Stimulated activated CD8-positive, alpha-beta memory T cell treated with anti-CD3 and anti-CD28 coated beads, Interleukin-2, amount 100 ng/mL, for 48 hours (primary cell): ENCODE measurements at regions not wholly inside any gene's neighbourhood (a gene's known extent, or its start where the extent isn't known, plus 50 kb on each side); places are given as distances from the start of the nearest gene placed in this dataset.
"Not testable (repeated sequence)": the region's sequence is repeated elsewhere in the genome, so short reads cannot be mapped to it uniquely, and the experiment has no call there.

ENCODE experiments used
- DNase-seq, 2 donors: peaks; one replicate each; pipeline ENCODE4 v3.0.0-alpha.2; 2020; ENCODE audit warnings: low read depth in 2 of 2

DNA sequence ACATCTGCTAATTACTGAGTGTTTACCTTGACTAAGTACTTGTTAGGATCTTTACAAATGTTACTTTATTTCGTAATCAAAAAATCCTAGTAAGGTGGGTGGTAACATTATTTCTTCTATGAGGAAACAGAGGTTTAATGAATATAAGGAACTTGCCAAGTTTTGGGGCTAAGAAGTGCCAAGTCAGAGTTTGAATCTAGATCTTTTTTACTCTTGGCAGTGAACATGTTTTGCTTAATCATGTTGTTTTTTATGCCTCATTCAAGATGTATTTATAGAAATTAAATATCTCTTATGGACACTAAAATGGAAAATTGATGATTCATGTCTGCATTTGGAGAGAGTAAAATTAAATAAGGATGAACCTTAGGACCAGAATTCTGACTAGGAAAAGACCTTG, 393.7 kb downstream of the UTRN start:
- no peak for DNase-seq

GRCh38 chr6:144681334-144681733, 396.2 kb downstream of the UTRN start:
- no peak for DNase-seq

DNA sequence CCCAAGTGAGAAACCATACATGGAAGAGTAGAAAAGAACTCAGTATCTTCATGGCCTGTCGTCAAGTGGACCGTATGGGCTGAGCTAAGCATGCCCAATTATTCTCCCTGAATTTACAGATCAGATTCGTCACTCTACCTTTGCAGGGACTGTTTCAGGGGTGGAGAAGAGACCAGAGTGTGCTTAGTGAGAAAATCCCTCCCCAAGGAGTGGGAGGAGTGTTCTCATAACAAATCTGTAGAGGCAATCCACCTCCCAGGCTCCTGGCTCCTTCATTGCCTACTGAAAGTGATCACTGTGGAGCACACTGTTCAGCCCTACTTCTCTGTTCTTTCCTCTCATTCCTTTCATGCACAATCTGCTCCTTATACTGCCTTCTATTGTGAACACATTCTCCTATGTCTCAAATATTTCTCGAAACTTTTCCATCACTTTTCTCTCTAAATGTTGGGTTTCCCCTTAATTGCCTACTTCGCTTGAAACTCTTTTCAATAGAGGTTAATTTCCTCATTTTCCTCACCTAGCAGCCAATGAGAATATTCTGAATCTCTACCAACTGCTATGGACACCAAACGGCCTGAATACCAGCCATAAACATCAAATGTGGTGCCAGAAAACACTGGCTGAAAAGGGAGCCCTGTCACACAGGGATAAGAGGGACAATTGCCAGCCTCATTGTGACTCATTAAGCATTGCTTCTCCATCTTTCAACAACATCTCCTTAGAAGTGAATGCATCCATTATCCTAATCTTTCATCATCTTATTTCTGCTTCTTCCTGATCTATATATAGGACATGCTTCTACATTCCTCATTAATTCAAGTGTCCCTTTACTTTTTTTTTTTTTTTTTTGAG, 398.3 kb downstream of the UTRN start:
- no peak for DNase-seq

- DNase-seq: no peak
Measured at GRCh38 chr6:144688713-144689112, 403.6 kb downstream of the UTRN start.

DNA sequence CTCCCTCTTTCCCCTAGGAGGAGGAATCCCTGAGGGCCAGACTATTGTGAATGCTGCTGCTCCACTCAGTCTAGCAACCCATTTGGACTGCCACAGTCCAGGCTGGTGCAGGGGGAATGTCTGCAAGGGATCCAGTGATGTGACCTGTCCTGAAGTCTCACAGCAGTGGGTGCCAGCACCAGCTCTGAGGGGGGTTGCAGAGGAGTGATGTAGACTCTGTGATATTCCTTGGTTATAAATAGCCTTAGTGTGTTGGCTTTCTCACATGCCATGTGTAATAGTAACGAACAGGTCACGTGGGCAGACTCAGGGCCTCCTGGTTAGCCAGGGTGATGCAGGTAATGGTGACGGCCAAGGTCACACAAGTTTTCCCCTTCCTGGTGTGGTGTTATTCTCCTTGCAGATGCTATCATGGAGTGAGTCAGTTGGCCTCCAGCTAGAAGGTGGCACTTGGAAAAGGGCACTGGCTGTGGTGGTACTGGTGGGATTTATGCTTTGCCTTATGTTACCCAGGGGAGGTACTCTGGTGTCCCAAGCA, 404.4 kb downstream of the UTRN start:
- DNase-seq: no peak

DNA sequence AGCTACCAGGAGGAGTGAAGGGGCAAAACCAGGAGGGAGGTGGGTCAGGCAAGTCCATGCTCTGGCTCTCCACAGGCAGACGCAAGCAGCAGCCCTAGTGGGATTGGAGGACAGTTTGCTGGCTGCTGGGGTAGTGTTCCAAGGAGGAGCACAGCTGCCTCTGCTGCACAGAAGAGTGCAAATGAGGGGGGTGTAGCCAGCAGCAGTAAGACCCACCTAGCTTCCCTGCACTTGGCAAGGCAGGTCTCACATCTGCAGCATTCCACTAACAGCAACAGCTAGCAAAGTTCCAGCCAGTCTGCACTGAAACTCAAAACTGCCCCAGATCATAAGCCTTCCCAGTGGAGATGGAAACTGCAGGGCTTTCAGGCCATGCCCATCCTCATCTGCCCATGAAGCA, 405.0 kb downstream of the UTRN start:
- DNase-seq: no peak

DNA sequence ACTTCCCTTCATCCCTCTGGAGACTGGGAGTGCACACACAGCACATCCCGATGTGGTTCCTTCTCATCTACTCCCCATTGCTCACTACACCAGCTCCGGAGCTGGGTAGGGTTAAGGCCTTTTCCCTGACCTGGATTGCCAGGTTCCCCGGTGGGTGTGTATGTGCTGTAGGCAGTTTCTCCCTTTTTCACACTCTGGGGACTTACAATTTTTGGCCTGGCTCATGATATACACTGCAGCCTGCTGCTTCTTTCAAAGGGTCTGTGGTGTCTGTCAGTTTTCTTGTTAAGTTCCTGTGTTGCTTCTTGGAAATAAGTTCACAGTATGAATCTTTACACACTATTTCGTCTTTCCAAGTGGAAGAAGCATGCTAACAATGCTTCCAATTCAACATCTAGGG, 405.5 kb downstream of the UTRN start:
- DNase-seq: no peak

GRCh38 chr6:144692050-144692449, 406.9 kb downstream of the UTRN start:
- not testable (repeated sequence) for DNase-seq

DNA sequence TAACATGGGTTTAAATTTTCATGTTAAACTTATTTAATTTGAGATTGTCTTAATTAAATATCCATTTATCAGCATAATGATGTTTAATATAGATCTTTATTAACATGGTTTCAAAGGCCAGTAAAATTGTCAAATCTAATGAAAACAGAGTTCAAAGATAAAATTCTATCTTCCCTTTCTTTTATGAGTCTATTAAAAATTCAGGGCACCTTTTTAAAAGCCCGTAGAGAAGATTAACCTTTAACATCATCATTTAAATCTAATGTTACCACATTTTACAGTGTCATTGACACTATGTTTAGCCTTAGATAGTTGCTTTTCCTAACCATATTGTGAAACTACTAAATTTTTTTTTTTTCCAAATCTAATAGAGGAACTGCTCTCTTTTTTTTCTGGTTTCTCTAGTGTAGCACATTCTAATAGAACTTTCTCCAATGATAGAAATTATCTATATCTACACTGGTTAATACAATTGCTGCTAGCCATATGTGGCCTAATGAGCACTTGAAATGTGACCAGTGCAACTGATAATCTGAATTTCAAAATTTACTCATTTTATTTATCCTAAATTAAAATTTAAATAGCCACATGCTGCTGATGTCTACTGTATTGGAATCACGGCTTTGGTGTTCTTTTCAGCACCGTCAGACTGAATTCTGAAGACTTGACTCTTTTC, 410.9 kb downstream of the UTRN start:
- DNase-seq: no peak

- DNase-seq: no peak
Measured at GRCh38 chr6:144696610-144697368, 411.7 kb downstream of the UTRN start.

GRCh38 chr6:144697369-144697760, 412.2 kb downstream of the UTRN start:
- no peak for DNase-seq

DNA sequence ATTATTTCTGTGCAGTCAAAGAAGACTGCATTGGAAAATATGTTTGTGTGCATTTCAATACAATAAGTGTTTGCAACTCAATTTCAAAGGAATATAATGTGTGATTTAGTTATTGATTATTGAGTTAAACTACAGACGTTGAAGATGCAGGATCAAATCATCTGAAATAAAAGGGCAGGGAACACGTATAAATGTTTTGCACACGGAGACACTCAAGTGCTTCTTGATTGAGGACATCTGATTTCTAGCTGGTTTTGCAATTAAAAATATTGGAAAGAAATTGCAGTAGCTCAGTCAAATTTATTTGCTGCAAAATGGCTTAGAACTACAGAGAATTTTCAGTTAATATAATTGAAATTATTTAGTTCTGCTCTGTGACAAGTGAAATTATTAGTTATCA, 412.7 kb downstream of the UTRN start:
- no peak for DNase-seq

DNA sequence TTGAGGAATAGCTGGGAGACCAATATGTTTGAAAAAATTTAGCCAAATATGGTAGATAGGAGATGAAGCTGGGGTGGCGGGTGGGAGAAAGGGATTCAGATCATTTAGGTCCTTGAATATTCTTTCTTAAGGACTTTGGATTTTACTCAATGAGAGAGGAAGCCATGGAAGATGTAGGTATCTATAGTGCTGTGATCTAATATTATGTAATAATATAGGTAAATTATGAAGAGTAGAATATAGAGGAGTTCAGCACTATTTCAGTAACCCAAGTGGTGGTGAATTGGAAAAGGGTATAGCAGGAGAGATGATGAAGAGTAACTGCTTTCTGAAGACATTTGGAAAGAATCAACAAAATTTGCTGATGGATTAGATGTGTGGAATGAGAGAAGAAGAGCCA, 417.6 kb downstream of the UTRN start:
- DNase-seq: no peak

GRCh38 chr6:144710207-144710606, 425.1 kb downstream of the UTRN start:
- DNase-seq: no peak

DNA sequence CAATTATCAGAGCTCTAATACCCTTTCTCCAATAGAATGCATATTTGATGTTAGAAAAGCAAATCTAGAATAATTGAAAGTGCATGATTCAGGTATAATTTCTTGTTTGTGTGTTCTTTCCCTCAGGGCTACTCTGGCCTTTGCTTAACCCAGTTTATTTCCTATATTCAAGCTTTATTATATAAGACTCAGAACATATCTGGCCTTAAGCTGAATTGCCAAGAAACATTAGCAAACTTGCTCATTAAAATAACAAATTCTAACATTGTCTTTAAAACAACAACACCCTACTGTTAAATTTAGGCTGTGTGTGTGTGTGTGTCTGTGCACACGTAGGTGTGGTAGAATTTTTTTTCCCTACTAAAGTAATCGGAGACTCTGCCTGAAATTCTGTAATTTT, 426.5 kb downstream of the UTRN start:
- no peak for DNase-seq

GRCh38 chr6:144712541-144712940, 427.4 kb downstream of the UTRN start:
- DNase-seq: no peak

- DNase-seq: no peak
Measured at GRCh38 chr6:144714021-144714712, 429.0 kb downstream of the UTRN start.

- no peak for DNase-seq
Measured at GRCh38 chr6:144715344-144715743, 430.2 kb downstream of the UTRN start.

GRCh38 chr6:144718431-144718830, 433.3 kb downstream of the UTRN start:
- DNase-seq: no peak

DNA sequence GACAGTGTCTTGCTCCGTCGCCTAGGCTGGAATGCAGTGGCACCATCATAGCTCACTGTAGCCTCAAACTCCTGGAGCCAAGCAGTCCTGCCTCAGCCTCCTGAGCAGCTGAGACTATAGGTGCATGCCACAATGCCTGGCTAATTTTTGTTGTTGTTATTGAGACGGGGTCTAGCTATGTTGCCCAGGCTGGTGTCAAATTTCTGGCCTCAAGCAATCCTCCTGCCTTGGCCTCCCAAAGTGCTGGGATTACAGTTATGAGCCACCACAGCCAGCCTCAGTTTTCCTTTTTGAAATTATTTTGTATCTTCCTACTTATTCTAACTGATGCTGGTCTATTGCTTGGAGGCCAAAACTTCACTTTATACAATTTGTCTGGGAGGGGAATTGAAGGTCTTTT, 436.1 kb downstream of the UTRN start:
- no peak for DNase-seq

- DNase-seq: no peak
Measured at GRCh38 chr6:144722154-144722737, 437.1 kb downstream of the UTRN start.
